Erythroblast (primary cell): ENCODE measurements at regions not wholly inside any gene's neighbourhood (a gene's known extent, or its start where the extent isn't known, plus 50 kb on each side); places are given as distances from the start of the nearest gene placed in this dataset.

Experiments
- GATA1 ChIP-seq: IDR thresholded peaks from 2 replicates; pipeline ENCODE4 v1.6.1; 2011; ENCODE audit warnings: low read depth, mild to moderate bottlenecking, control low read depth, low read length, moderate library complexity
- POLR2A ChIP-seq: IDR thresholded peaks from 2 replicates; pipeline ENCODE4 v1.6.1; 2011; ENCODE audit warnings: mild to moderate bottlenecking, low read length

GRCh38 chr13:104181526-104182231, 1115.5 kb upstream of the SLC10A2 start:
- TF ChIP-seq POLR2A (no peak), GATA1 (no peak)
